ENCODE measurements at regions not wholly inside any gene's neighbourhood (a gene's known extent, or its start where the extent isn't known, plus 50 kb on each side); places are given as distances from the start of the nearest gene placed in this dataset.

DNA sequence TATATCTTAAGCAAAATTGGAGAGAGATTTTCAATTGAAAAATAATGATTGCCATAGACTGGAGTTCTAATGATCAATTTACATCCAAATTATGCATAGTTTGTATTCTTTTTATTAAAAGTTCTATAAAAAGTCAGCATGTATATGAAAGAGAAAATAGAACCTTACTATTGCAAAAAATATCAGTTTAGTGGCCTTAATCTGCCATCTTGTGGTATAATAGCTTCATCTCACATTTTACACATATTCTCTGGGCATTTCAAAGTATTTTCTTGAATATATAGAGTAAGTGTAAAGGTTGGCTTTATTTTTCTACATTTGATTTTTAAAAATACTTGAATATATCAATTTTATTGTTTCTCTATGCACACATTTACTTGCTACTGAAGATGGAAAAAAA, 1858.6 kb upstream of the CDH9 start:
- TF ChIP-seq, protein P1, sequence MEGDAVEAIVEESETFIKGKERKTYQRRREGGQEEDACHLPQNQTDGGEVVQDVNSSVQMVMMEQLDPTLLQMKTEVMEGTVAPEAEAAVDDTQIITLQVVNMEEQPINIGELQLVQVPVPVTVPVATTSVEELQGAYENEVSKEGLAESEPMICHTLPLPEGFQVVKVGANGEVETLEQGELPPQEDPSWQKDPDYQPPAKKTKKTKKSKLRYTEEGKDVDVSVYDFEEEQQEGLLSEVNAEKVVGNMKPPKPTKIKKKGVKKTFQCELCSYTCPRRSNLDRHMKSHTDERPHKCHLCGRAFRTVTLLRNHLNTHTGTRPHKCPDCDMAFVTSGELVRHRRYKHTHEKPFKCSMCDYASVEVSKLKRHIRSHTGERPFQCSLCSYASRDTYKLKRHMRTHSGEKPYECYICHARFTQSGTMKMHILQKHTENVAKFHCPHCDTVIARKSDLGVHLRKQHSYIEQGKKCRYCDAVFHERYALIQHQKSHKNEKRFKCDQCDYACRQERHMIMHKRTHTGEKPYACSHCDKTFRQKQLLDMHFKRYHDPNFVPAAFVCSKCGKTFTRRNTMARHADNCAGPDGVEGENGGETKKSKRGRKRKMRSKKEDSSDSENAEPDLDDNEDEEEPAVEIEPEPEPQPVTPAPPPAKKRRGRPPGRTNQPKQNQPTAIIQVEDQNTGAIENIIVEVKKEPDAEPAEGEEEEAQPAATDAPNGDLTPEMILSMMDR (conservative IDR thresholded peaks at IDR 0.05), result peak; percentile 69
- no peak overlapping the region for H3K27ac ChIP-seq

DNA sequence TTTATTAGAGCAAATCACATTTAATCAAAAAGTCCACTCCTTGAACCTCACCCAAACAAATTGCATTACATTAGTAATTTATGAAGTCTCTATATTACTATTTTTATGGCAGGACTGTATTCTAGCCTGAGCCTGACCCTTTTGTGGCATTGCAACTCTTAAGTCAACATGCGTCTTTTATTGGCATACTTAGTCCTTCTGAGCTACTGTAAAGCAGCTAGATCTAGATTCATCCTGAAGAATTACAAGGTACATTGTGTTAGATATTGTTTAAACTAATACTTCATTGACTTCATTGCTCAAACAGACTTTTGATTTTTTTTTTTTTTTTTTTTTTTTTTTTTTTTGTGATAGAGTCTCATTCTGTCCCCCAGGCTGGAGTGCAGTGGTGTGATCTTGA, 1842.5 kb upstream of the CDH9 start:
- TF ChIP-seq, protein P1 (conservative IDR thresholded peaks at IDR 0.05), result no peak
- H3K27ac ChIP-seq, result peak overlapping the region; percentile 79

GRCh38 chr5:28877050-28877449, 1838.7 kb upstream of the CDH9 start:
- TF ChIP-seq, protein P1 (conservative IDR thresholded peaks at IDR 0.05), result no peak
- H3K27ac ChIP-seq, result no peak overlapping the region

- no peak overlapping the region for H3K27ac ChIP-seq
- TF ChIP-seq, protein P1 (conservative IDR thresholded peaks at IDR 0.05), result no peak
Observed at GRCh38 chr5:28864006-28864405, 1825.6 kb upstream of the CDH9 start.

DNA sequence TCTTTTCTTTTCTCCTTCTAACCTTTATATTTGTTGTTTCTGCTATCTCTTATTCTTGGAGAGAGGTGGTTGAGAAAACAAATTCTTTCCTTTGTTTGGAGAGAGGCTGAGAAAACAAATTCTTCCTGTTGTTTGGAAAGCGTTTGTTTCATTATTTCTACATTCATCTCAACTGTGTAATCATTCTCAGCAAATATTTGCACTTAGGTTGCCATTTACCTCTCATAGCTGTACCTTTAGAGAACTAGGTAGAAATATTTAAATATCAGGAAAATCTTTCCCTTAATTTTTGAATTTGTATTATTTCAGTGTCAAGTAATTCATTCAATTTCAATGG, 1824.4 kb upstream of the CDH9 start:
- peak overlapping the region; percentile 59 for H3K27ac ChIP-seq
- TF ChIP-seq, protein P1 (conservative IDR thresholded peaks at IDR 0.05), result no peak

GRCh38 chr5:28862137-28862859, 1823.9 kb upstream of the CDH9 start:
- peak overlapping the region; percentile 59 for H3K27ac ChIP-seq
- TF ChIP-seq, protein P1 (conservative IDR thresholded peaks at IDR 0.05), result no peak

DNA sequence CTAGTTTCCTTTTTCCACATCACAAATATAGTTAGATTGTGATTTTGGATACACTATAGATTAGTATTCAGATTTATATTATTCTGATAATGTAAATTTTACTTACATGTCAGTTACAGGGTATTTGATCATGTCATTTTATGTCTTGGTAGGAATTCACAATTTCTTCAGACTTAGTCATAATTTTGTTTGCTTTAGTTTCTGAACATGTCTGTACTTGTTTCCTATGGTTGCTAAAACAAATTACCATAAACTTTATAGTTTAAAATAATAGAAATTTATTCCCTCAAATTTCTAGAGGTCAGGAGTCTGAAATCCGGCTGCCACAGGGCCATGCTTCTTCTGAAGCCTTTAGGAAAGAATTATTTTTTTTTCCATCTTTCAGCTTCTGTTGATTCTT, 1817.2 kb upstream of the CDH9 start:
- TF ChIP-seq, protein P1 (conservative IDR thresholded peaks at IDR 0.05), result no peak
- peak overlapping the region; percentile 26; the same call in 1 of the 2 replicates for H3K27ac ChIP-seq

Measured in VCaP (cell line).